Activated T-cell treated with anti-CD3 and anti-CD28 coated beads, Interleukin-2, amount 50 U/mL, for 48 hours (primary cell): ENCODE measurements at regions not wholly inside any gene's neighbourhood (a gene's known extent, or its start where the extent isn't known, plus 50 kb on each side); places are given as distances from the start of the nearest gene placed in this dataset.
"Not testable (repeated sequence)": the region's sequence is repeated elsewhere in the genome, so short reads cannot be mapped to it uniquely, and the experiment has no call there.

Source experiments
- DNase-seq, 2 experiments: peaks; one replicate each; pipeline ENCODE4 v3.0.0-alpha.2; 2020

DNA sequence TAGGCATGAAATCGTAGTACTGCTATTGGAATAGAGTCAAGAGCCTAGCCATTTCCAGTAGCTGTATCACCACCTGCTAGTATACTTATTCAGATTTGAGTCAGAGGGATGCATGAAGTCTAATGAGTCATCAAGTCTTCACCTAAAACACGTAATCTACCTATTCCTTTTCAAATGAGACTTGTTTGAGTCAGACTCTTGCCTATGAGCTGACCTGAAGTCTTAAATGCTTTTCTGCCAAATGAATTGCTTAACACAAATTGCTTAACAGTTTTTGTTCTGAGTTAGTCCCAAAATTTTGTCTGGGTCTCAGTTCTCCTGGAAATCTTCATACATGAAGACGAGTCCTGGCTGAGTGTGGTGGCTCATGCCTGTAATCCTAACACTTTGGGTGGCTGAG, 165.2 kb downstream of the GNAT3 start:
- peak in 1 of 2 experiments; percentile 18 for DNase-seq

DNA sequence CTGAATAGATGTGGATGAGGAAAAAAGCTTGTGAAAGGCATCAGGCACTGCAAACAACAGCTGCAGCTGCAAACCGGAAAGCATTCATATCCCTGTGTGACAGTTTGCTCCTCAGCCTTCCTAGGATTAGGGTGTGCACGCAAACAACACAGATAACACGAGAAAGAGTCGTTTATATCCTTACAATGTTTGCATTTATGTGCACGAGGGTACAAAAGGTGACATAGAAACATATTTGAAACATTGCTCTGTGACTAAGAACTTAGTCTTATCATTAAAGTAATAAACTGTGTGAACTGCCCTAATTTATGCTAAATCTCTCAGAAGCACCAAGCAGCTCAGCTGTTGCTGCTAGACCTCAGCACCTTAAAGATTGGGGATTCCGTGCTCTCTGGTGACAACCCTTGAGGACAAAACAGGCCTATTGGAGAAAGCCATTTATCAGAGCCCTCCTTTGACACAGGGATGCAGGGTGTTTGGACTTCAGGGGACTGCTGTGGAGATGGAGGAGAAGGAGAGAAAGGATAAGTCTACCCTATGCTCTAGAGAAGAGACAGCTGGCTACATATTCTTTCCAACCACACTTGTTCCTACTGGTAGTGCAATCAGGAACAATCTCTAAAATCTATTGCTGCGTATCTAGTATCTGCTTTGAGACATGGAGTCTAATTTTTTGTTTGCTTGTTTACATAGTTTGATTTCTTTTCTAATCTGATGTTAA, 176.2 kb downstream of the GNAT3 start:
- no peak for DNase-seq

- no peak for DNase-seq
Observed at GRCh38 chr7:80334908-80335307, 177.0 kb downstream of the GNAT3 start.

- DNase-seq = no peak
Observed at GRCh38 chr7:80334196-80334595, 177.7 kb downstream of the GNAT3 start.

DNA sequence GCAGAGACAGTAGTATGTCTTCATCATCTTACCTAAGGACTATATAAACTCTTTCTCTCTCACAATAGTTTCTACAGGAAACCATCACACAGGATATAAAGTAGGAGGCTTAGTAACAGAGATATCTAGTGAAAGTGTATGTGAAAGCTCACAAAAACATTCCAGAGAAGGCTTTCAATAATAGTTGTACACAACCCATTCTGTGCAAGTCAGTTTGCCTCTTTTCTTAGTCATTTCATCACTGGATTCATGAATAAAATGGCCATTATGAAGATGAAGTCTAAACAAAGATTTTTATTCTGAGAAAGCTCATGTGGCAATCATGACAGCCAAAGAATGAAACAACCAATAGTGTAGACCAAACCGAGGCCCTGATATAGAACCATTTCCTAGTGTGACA, 178.8 kb downstream of the GNAT3 start:
- no peak for DNase-seq

DNA sequence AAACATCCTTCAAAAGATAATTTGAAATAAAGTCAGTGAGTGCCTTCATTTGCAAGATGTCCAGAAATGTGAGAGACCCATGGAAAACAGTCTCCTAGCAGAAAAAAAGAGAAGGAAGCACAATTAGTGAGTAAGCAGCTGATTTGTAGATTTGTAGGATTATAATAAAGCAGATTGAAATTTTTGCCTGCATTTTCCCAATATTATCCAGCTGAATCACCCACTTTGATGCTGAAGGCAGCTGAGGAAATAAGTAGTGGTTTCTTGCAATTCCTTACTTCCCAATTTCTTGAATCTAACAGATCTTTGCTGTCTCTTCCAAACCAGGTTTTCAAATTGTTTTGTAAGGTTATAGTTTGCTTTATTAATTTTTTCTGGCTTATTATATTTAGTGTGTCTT, 181.4 kb downstream of the GNAT3 start:
- DNase-seq = no peak

- DNase-seq = no peak
Observed at GRCh38 chr7:80324032-80324431, 187.8 kb downstream of the GNAT3 start.

GRCh38 chr7:80319461-80319860, 184.8 kb downstream of the GNAI1 start:
- DNase-seq = no peak

DNA sequence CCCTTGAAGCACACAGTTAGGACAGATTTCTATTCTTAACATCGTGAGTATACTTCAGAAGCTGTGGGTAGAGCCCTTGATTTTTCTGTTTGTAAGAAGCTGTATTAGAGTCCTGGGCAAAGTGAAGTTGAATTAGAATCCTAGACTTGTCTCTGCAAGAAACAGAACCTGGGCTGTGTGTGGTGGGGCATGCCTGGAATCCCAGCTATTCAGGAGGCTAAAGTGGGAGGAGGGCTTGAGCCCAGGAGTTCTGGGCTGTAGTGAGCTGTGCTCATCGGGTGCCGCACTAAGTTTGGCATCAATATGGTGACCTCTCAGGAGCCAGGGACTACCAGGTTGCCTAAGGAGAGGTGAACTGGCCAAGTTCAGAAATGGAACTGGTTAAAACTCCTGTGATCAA, 183.4 kb downstream of the GNAI1 start:
- no peak for DNase-seq

GRCh38 chr7:80316811-80317210, 182.2 kb downstream of the GNAI1 start:
- DNase-seq = no peak

GRCh38 chr7:80313716-80314115, 179.1 kb downstream of the GNAI1 start:
- DNase-seq = no peak

DNA sequence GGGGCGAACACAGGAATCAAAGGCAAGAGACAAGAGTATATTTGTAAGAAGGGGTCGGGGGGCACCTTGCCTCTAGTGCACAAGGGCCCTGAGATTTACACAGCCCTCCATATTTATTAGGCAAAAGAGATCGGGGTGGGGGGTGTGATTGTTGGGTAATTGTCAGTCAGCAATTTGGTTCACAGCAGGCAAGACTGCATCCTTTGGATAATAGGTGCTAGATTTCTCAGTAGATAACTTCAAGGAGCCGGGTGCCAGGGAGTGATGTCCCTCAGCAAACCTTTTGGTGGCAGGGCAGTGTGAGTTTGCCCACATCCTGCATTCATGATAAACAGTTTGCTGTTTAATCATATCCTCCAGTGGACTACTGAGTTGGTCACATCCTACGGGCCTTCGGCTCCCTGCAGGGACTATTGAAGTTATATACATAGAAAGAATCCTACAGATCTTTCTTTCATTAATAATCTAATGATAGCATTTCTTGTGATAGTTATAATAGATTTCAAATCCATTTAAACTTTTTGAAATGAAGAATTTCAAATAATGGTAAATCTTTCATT, 178.5 kb downstream of the GNAI1 start:
- DNase-seq = no peak

- DNase-seq = no peak
Observed at GRCh38 chr7:80312139-80312661, 177.6 kb downstream of the GNAI1 start.

GRCh38 chr7:80311313-80311712, 176.7 kb downstream of the GNAI1 start:
- no peak for DNase-seq

GRCh38 chr7:80309971-80310549, 175.4 kb downstream of the GNAI1 start:
- peak in 1 of 2 experiments; percentile 25 for DNase-seq

GRCh38 chr7:80309377-80309776, 174.7 kb downstream of the GNAI1 start:
- no peak for DNase-seq

DNA sequence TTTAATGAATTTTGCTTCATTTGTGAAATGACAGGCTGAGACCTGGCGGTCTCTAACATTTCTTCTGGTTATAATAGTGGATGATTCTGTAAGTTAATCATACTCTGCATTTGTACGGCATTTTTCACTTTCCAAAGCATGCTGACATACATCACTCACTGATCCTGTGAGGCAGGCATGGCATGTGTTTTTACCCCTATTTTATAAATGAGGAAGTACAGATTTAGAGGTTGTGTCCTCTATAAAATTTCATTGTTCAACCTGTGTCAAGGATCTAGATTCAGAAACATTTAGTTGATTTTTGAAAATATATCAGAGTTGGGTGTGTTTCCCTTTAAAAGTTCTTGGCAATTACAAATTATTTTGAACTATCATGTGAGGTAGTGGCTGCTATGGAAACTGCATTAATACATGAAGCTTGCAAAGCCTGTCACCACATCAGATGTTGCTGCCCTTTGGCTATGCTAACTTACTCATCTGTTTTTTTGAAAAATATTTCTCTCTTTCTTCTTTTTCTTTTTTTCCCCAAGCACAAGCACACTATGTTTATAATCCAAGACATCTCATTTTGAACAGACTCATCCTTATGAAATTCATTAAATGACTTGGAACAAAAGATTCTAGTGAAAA, 172.7 kb downstream of the GNAI1 start:
- no peak for DNase-seq

- DNase-seq = no peak
Observed at GRCh38 chr7:80303315-80303714, 168.7 kb downstream of the GNAI1 start.

DNA sequence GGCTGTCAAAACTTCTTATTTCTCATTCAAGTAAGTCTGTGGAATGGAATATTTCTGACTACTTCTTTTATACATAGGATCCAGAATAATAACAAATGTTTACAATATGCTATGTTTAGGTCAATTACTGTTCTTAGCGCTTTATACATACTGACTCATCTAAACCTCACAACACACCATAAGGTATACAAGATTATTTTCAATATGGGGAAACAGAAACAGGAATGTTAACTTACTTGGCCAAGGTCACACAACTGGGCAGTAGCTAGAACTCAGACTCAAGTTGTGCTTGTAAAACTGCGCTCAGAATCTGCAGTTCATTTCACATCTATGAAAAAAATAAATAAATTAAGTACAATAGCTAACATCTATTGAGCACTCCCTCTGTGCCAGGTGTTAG, 168.0 kb downstream of the GNAI1 start:
- DNase-seq = no peak

DNA sequence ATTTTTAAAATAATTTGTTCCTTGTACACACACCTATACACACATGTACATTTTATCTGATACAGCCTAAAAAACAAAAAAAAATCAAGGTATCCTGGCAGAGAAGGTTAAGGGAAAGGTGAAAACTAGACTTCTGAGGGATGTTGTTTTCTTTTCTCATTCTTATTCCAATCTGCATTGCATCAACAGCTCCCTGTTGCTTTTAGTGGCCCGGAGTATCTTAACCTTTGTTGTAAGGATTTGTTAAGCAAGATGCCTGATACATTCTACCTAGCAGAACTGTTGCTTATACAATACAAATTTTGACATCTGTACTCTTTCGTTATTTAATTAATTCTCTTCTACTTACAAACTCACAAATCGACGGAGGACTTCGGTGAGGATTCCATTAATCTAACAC, 167.4 kb downstream of the GNAI1 start:
- DNase-seq = no peak

GRCh38 chr7:80298201-80298600, 163.6 kb downstream of the GNAI1 start:
- no peak for DNase-seq

GRCh38 chr7:80294346-80294745, 159.7 kb downstream of the GNAI1 start:
- DNase-seq = no peak

DNA sequence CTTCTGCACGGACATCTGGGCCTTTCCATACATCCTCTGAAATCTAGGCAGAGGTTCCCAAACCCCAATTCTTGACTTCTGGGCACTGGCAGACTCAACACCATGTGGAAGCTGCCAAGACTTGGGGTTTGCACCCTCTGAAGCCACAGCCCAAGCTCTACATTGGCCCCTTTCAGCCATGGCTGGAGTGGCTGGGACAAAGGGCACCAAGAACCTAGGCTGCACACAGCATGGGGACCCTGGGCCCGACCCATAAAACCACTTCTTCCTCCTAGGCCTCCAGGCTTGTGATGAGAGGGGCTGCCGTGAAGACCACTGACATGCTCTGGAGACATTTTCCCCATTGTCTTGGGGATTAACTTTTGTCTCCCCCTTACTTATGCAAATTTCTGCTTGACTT, 158.0 kb downstream of the GNAI1 start:
- not testable (repeated sequence) for DNase-seq
